ENCODE measurements at regions not wholly inside any gene's neighbourhood (a gene's known extent, or its start where the extent isn't known, plus 50 kb on each side); places are given as distances from the start of the nearest gene placed in this dataset.
A peak's percentile ranks its signal among the peaks of the same experiment; 100 is the strongest.

DNA sequence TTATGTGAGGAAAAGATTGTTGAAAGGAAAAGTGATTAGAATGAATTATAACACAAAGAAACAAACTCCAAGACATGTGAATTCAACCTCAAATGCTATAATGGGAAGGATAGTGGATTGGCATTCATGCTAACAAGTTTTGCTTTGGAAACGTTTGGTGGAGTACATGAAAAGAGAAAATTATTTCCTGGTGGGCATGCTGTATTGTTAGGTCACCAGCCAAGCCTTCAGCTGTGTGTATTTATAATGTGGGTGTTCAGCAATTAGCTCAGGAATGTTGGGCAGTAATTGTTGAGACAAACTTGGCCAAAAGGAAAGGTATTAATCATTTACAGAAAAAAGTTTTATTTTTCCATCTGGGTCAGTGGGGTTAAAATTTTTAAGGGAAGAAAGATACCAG is 198.9 kb upstream of the ARSJ start:
- no peak overlapping the region for H3K4me3 ChIP-seq
- no peaks in the 10 kb centered on the region for H3K36me3 ChIP-seq
- H3K27me3 ChIP-seq, result no peaks in the 10 kb centered on the region
- no peak overlapping the region for H3K27ac ChIP-seq
- no peak for DNase-seq (ENCODE audit: low spot score in 2 of 2)
- intact Hi-C loops (cut with DNase I), result no loop called here
- TF ChIP-seq, protein P1, sequence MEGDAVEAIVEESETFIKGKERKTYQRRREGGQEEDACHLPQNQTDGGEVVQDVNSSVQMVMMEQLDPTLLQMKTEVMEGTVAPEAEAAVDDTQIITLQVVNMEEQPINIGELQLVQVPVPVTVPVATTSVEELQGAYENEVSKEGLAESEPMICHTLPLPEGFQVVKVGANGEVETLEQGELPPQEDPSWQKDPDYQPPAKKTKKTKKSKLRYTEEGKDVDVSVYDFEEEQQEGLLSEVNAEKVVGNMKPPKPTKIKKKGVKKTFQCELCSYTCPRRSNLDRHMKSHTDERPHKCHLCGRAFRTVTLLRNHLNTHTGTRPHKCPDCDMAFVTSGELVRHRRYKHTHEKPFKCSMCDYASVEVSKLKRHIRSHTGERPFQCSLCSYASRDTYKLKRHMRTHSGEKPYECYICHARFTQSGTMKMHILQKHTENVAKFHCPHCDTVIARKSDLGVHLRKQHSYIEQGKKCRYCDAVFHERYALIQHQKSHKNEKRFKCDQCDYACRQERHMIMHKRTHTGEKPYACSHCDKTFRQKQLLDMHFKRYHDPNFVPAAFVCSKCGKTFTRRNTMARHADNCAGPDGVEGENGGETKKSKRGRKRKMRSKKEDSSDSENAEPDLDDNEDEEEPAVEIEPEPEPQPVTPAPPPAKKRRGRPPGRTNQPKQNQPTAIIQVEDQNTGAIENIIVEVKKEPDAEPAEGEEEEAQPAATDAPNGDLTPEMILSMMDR (IDR thresholded peaks at IDR 0.05), result no peak
- H3K4me1 ChIP-seq, result no peaks in the 10 kb centered on the region
- H3K9me3 ChIP-seq, result no peaks in the 10 kb centered on the region

GRCh38 chr4:114180481-114180880 is 201.0 kb upstream of the ARSJ start:
- H3K27me3 ChIP-seq, result no peaks in the 10 kb centered on the region
- intact Hi-C loops (cut with DNase I), result no loop called here
- no peaks in the 10 kb centered on the region for H3K36me3 ChIP-seq
- no peak overlapping the region for H3K4me3 ChIP-seq
- peak in 1 of 2 donors; percentile 67 for DNase-seq (ENCODE audit: low spot score in 2 of 2)
- H3K9me3 ChIP-seq, result no peaks in the 10 kb centered on the region
- TF ChIP-seq, protein P1 (IDR thresholded peaks at IDR 0.05), result peak; percentile 11 to 43 (median 40)
- H3K27ac ChIP-seq, result no peak overlapping the region
- H3K4me1 ChIP-seq, result no peaks in the 10 kb centered on the region

- Histone ChIP-seq H3K27ac (no peak overlapping the region), H3K4me1 (no peaks in the 10 kb centered on the region), H3K4me3 (no peak overlapping the region), H3K9me3 (no peaks in the 10 kb centered on the region), H3K36me3 (no peaks in the 10 kb centered on the region), H3K27me3 (no peaks in the 10 kb centered on the region)
- TF ChIP-seq, protein P1 (IDR thresholded peaks at IDR 0.05), result no peak
- DNase-seq (ENCODE audit: low spot score in 2 of 2), result no peak
- intact Hi-C loops (cut with DNase I), result loop anchor here (5.0 kb wide), 1 partner anchor 798 kb away; no protein-coding TSS in a partner anchor
These were observed 205.5 kb upstream of the ARSJ start for GRCh38 chr4:114184901-114185300.

- TF ChIP-seq, protein P1 (IDR thresholded peaks at IDR 0.05), result no peak
- intact Hi-C loops (cut with DNase I), result loop anchor here (5.0 kb wide), 1 partner anchor 800 kb away; no protein-coding TSS in a partner anchor
- Histone ChIP-seq H3K4me3 (no peak overlapping the region), H3K4me1 (no peaks in the 10 kb centered on the region), H3K27me3 (no peaks in the 10 kb centered on the region), H3K36me3 (no peaks in the 10 kb centered on the region), H3K27ac (no peak overlapping the region), H3K9me3 (no peaks in the 10 kb centered on the region)
- DNase-seq (ENCODE audit: low spot score in 2 of 2), result no peak
These were observed 208.1 kb upstream of the ARSJ start for GRCh38 chr4:114187592-114187991.

DNA sequence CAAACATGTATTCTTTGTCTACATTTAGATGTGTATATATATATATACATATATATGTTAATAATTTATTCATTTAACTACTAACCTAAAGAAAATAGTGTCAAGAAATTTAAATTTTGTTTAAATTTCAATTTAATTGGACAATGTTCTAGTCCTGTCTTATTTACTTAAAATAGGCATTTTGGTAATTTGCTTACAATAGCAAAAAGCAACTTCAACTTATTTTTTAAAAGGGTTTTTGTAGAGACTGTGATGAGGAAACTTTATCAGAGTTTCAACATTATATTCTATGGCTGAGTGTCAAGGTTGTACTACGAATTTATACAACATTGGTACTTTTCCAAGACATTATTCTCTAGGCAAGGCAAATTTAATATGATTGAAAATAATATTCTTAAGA is 212.0 kb upstream of the ARSJ start:
- Histone ChIP-seq H3K27ac (no peak overlapping the region), H3K4me1 (no peaks in the 10 kb centered on the region), H3K4me3 (no peak overlapping the region), H3K9me3 (peaks cover 0 to 4% of the 10 kb centered on the region in 2 donors), H3K27me3 (no peaks in the 10 kb centered on the region), H3K36me3 (no peaks in the 10 kb centered on the region)
- intact Hi-C loops (cut with DNase I), result no loop called here
- TF ChIP-seq, protein P1 (IDR thresholded peaks at IDR 0.05), result no peak
- no peak for DNase-seq (ENCODE audit: low spot score in 2 of 2)

- Histone ChIP-seq H3K4me3 (no peak overlapping the region), H3K4me1 (no peaks in the 10 kb centered on the region), H3K9me3 (peaks cover 0 to 4% of the 10 kb centered on the region in 2 donors), H3K27ac (no peak overlapping the region), H3K36me3 (no peaks in the 10 kb centered on the region), H3K27me3 (no peaks in the 10 kb centered on the region)
- TF ChIP-seq, protein P1 (IDR thresholded peaks at IDR 0.05), result no peak
- intact Hi-C loops (cut with DNase I), result no loop called here
- DNase-seq (ENCODE audit: low spot score in 2 of 2), result no peak
These were observed 213.4 kb upstream of the ARSJ start for GRCh38 chr4:114192854-114193253.

All from ascending aorta (tissue), 2 donors.